ENCODE measurements at regions not wholly inside any gene's neighbourhood (a gene's known extent, or its start where the extent isn't known, plus 50 kb on each side); places are given as distances from the start of the nearest gene placed in this dataset.

DNA sequence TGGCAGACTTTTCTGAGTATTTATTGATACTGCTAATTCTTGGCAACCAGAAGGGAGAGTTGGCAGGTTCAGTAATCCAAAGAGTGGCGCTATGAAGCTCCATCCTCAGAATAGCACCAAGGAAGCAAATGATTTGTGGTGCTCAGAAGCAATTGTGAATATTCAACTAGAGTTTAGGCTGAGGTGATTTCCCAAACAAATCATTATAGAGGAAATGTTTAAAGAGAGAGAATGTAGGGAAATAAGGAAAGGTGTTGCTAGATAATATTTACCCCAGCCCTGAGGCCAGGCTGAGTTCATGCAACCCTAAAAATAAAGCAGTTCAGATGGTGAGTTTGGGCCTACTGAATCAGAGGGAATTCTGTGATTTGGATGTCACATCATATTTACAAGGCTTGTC is 363.4 kb upstream of the PLXNA2 start:
- TF ChIP-seq, protein P1, sequence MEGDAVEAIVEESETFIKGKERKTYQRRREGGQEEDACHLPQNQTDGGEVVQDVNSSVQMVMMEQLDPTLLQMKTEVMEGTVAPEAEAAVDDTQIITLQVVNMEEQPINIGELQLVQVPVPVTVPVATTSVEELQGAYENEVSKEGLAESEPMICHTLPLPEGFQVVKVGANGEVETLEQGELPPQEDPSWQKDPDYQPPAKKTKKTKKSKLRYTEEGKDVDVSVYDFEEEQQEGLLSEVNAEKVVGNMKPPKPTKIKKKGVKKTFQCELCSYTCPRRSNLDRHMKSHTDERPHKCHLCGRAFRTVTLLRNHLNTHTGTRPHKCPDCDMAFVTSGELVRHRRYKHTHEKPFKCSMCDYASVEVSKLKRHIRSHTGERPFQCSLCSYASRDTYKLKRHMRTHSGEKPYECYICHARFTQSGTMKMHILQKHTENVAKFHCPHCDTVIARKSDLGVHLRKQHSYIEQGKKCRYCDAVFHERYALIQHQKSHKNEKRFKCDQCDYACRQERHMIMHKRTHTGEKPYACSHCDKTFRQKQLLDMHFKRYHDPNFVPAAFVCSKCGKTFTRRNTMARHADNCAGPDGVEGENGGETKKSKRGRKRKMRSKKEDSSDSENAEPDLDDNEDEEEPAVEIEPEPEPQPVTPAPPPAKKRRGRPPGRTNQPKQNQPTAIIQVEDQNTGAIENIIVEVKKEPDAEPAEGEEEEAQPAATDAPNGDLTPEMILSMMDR (IDR thresholded peaks at IDR 0.05; ENCODE audit: insufficient read depth, low read depth, low read length, missing control alignments): no peak
- no peak overlapping the region for H3K4me3 ChIP-seq (ENCODE audit: low read length)
- DNase-seq (ENCODE audit: low read depth): no peak

DNA sequence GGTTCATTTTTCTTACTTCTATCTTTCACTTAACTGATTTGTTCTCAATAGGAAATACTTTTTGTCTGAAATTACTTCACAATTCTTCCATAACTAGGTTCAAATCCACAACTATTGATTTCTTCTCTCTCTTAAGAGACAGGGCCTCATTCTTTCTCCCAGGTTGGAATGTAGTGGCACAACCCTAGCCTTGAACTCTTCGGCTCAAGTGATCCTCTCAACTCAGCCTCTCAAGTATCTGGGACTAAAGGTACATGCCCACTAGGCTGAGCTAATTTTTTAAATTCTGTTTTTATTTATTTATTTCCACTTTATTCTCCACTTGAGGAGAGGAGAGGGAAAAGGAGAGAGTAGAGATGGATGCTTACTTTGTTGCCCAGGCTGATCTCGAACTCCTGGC is 370.4 kb upstream of the PLXNA2 start:
- TF ChIP-seq, protein P1 (IDR thresholded peaks at IDR 0.05; ENCODE audit: insufficient read depth, low read depth, low read length, missing control alignments): no peak
- no peak overlapping the region for H3K4me3 ChIP-seq (ENCODE audit: low read length)
- DNase-seq (ENCODE audit: low read depth): no peak

DNA sequence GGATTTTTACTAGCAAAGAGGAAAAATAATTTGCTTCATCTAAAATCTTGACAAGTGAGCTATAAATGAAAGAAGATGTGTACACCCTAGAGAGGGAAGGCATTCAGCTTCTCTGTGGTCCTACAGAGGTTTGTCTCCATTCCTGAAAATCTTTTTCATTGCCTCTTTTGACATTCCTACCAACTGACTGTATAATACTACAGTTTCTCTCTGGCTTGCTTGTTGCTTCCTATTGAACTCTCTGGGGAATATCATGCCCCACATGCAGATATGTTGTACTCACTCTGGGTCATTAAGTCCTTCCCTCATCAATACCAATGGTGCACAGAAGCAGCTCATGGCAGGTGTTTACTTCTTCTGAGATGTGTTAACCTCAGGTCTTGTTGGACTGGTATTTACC is 371.2 kb upstream of the PLXNA2 start:
- H3K4me3 ChIP-seq (ENCODE audit: low read length): no peak overlapping the region
- TF ChIP-seq, protein P1 (IDR thresholded peaks at IDR 0.05; ENCODE audit: insufficient read depth, low read depth, low read length, missing control alignments): no peak
- no peak for DNase-seq (ENCODE audit: low read depth)

DNA sequence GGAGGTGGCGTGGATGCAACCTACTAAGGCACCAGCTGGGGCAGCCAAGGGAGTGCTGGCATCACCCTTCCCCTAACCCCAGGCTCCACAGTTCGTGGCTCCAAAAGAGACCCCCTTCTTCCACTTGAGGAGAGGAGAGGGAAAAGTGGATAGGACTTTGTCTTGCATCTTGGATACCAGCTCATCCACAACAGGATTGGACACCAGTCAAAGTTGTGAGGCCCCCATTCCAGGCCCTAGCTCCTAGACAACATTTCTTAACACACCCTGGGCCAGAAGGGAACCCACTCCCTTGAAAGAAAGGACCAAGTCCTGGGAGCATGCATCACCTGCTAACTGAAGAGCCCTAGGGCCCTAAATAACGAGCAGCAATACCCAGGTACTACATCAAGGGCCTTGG is 372.6 kb upstream of the PLXNA2 start:
- TF ChIP-seq, protein P1 (IDR thresholded peaks at IDR 0.05; ENCODE audit: insufficient read depth, low read depth, low read length, missing control alignments): no peak
- H3K4me3 ChIP-seq (ENCODE audit: low read length): no peak overlapping the region
- DNase-seq (ENCODE audit: low read depth): no peak

DNA sequence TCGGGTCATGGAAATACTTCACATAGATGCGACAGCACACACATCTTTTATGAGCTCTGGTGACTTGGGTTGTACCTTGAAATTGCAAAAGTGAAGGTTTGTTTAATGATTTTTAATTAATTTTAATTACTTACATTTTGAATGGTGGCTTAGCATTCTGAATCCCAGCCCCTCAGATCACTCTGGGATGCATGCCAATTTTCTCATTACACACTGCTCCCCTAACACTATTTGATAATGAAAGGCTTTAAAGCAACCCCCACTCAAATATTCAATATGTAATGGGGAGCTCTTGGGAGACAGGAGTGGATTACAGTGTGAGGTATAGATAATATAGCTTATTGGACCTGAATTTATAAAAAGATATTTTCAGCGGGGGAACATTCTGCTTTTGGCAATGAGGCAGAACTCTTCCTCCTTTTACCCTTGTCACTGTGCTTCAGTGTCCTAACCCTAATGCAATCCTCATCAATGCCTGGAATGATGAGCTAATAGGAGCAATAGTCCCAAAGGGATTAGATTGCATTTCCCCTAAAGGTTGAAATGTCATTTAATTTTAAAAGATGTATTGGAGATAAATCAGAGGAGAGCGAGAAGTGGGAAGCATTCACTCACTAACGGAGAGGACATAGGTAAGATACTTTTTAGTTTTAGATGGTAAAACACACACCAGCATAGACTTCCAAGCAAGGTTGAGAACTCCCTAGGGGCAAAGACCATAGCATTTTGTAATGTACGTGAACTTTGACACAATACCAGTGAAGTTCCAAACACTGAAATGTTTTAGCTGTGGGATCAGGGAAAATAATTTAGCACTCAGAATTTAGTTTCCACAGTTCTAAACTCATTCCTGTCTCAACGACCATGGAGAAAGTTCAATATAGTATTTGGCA is 384.1 kb upstream of the PLXNA2 start:
- H3K4me3 ChIP-seq (ENCODE audit: low read length): no peak overlapping the region
- TF ChIP-seq, protein P1 (IDR thresholded peaks at IDR 0.05; ENCODE audit: insufficient read depth, low read depth, low read length, missing control alignments): no peak
- DNase-seq (ENCODE audit: low read depth): no peak

DNA sequence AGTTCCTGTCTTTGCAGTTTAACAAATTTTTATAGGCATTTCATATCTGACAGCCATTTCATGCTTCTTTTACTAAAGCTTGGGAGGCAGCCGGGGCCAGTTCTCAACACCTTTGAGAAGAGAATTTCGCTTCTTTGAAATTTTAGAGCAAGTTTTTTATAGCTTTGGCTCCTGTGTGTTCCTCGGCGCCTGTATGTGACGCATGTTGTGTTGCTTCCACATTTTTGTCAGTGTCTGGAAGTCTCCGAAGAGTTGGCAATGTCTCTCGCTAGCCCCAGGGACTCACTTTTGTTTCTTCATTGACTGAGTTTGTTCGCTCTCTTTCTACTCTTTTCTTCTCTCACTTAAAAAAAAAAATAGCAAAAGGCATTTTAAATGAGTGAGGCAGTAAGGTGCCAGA is 386.9 kb upstream of the PLXNA2 start:
- no peak for DNase-seq (ENCODE audit: low read depth)
- TF ChIP-seq, protein P1 (IDR thresholded peaks at IDR 0.05; ENCODE audit: insufficient read depth, low read depth, low read length, missing control alignments): no peak
- no peak overlapping the region for H3K4me3 ChIP-seq (ENCODE audit: low read length)

DNA sequence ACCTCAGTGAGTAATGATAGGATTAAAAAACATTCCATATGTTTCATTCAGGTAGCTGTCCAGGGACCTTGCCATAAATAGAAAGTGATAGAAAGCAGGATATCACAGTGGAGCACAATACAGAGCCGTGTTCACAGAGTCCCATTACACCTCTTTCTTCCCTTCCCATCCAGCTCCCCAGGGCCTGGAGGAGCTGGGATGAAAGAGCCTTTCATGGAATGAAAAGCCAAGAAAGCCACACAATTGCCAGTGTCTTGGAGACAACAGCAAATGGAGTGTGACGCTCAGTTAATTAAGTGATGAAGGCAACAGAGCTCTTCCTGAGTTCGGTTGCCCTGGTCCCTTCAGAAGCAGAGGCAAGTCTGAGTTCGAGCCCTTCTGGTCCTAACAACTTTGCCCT is 387.3 kb upstream of the PLXNA2 start:
- DNase-seq (ENCODE audit: low read depth): peak; percentile 7
- H3K4me3 ChIP-seq (ENCODE audit: low read length): no peak overlapping the region
- TF ChIP-seq, protein P1 (IDR thresholded peaks at IDR 0.05; ENCODE audit: insufficient read depth, low read depth, low read length, missing control alignments): no peak
